Hepatocyte (in vitro differentiated cells): ENCODE measurements at regions not wholly inside any gene's neighbourhood (a gene's known extent, or its start where the extent isn't known, plus 50 kb on each side); places are given as distances from the start of the nearest gene placed in this dataset.
"Not testable (repeated sequence)": the region's sequence is repeated elsewhere in the genome, so short reads cannot be mapped to it uniquely, and the experiment has no call there.

Source experiments
- EZH2 ChIP-seq: fragments of 200-600 bp; sonication (generic); IDR thresholded peaks from 2 replicates; pipeline ENCODE4 v1.6.1; 2016; ENCODE audit warnings: antibody characterized with exemption, mild to moderate bottlenecking, borderline replicate concordance
- TF ChIP-seq, protein P1 (sequence below): fragments of 200-600 bp; sonication (generic); IDR thresholded peaks from 2 replicates; pipeline ENCODE4 v1.5.1; 2016; ENCODE audit warnings: antibody characterized with exemption, mild to moderate bottlenecking; ENCODE audit not compliant: poor library complexity

DNA sequence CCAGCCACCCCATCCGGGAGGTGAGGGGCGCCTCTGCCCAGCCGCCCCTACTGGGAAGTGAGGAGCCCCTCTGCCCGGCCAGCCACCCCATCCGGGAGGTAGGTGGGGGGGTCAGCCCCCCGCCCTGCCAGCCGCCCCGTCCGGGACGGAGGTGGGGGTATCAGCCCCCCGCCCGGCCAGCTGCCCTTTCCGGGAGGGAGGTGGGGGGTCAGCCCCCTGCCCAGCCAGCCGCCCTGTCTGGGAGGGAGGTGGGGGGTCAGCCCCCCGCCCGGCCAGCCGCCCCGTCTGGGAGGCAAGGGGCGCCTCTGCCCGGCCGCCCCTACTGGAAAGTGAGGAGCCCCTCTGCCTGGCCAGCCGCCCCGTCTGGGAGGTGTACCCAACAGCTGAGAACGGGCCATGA is 299.4 kb upstream of the RORB start:
- TF ChIP-seq, protein P1, sequence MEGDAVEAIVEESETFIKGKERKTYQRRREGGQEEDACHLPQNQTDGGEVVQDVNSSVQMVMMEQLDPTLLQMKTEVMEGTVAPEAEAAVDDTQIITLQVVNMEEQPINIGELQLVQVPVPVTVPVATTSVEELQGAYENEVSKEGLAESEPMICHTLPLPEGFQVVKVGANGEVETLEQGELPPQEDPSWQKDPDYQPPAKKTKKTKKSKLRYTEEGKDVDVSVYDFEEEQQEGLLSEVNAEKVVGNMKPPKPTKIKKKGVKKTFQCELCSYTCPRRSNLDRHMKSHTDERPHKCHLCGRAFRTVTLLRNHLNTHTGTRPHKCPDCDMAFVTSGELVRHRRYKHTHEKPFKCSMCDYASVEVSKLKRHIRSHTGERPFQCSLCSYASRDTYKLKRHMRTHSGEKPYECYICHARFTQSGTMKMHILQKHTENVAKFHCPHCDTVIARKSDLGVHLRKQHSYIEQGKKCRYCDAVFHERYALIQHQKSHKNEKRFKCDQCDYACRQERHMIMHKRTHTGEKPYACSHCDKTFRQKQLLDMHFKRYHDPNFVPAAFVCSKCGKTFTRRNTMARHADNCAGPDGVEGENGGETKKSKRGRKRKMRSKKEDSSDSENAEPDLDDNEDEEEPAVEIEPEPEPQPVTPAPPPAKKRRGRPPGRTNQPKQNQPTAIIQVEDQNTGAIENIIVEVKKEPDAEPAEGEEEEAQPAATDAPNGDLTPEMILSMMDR: not testable (repeated sequence)
- TF ChIP-seq EZH2: not testable (repeated sequence)
